Endothelial cell of umbilical vein (primary cell): ENCODE measurements at regions not wholly inside any gene's neighbourhood (a gene's known extent, or its start where the extent isn't known, plus 50 kb on each side); places are given as distances from the start of the nearest gene placed in this dataset.

Experiments
- BruUV-seq: library from RNA; stranded (reverse); fragments of 400-500 nt; replicated peaks from 2 replicates; lab custom pipeline; 2021; lab: Mats Ljungman, UMichigan
- CTCF ChIA-PET: fragments of 300-600, 350-600 bp; sonication (Branson Sonifier 250); formaldehyde crosslinking; loops from one replicate; lab custom pipeline; 2021; ENCODE audit warnings: antibody characterized with exemption, inconsistent platforms; lab: Charles Lee
- POLR2A ChIA-PET: fragments of 300-600, 350-600 bp; sonication (Branson Sonifier 250); formaldehyde crosslinking; loops from one replicate; lab custom pipeline; 2021; ENCODE audit warnings: antibody characterized with exemption, inconsistent platforms; lab: Charles Lee
- DNase-seq: peaks from one replicate; pipeline ENCODE4 v3.0.0-alpha.2; 2011; ENCODE audit warnings: low read depth, low spot score
- FAIRE-seq: peaks from 2 replicates; lab custom pipeline; 2011; peaks lifted over from hg19 to GRCh38; lab: Jason Lieb, UNC
- H2AFZ ChIP-seq: 2 replicates; pipeline ENCODE4 v1.6.0; 2012; ENCODE audit warnings: low read depth, low read length, control low read depth, inconsistent platforms
- H3K27ac ChIP-seq: 2 replicates; pipeline ENCODE4 v1.5.1; 2011; ENCODE audit warnings: low read depth, mild to moderate bottlenecking, control low read depth, low read length, moderate library complexity; ENCODE audit not compliant: insufficient read depth
- H3K27me3 ChIP-seq, 2 experiments: 2 replicates each; pipeline versions ENCODE4 v1.6.0 to v1.6.1; 2011; ENCODE audit warnings: low read length in 2 of 2, mixed read lengths in 1 of 2; ENCODE audit not compliant: control insufficient read depth in 2 of 2, insufficient read depth in 2 of 2
- H3K36me3 ChIP-seq, 2 experiments: 2 replicates in 1 of 2; 3 replicates in 1 of 2; pipeline ENCODE4 v1.5.1; 2011; ENCODE audit warnings: low read length in 2 of 2, mild to moderate bottlenecking in 1 of 2, moderate library complexity in 1 of 2; ENCODE audit not compliant: control insufficient read depth in 2 of 2, insufficient read depth in 2 of 2; ENCODE audit errors: extremely low read depth in 1 of 2
- H3K4me1 ChIP-seq: 3 replicates; pipeline ENCODE4 v1.5.1; 2011; ENCODE audit warnings: mild to moderate bottlenecking, low read length; ENCODE audit not compliant: control insufficient read depth, insufficient read depth; ENCODE audit errors: extremely low read depth
- H3K4me2 ChIP-seq: 2 replicates; pipeline ENCODE4 v1.6.1; 2011; ENCODE audit warnings: low read length, control low read depth, mixed read lengths; ENCODE audit not compliant: insufficient read depth
- H3K4me3 ChIP-seq, 3 experiments: fragments of 200-600 bp in 1 of 3; sonication (generic), shearing (Covaris generic) in 1 of 3; replicated peaks in 1 of 3; 2 replicates each; pipeline ENCODE4 v1.5.1; 2011 to 2016; ENCODE audit warnings: control low read depth in 3 of 3, low read length in 3 of 3, mild to moderate bottlenecking in 2 of 3, inconsistent platforms in 1 of 3, low read depth in 1 of 3, moderate library complexity in 1 of 3; ENCODE audit not compliant: insufficient read depth in 1 of 3
- H3K79me2 ChIP-seq: 2 replicates; pipeline ENCODE4 v1.6.0; 2012; ENCODE audit warnings: low read length, inconsistent platforms; ENCODE audit not compliant: control insufficient read depth, insufficient read depth
- H3K9ac ChIP-seq: replicated peaks from 2 replicates; pipeline ENCODE3; 2011; ENCODE audit warnings: low read length, control low read depth; ENCODE audit not compliant: insufficient read depth; ENCODE audit errors: extremely low read depth
- H3K9me1 ChIP-seq: replicated peaks from 3 replicates; pipeline ENCODE4 v1.6.0; 2011; ENCODE audit warnings: mild to moderate bottlenecking, low read length; ENCODE audit not compliant: control insufficient read depth, insufficient read depth; ENCODE audit errors: extremely low read depth
- H3K9me3 ChIP-seq: replicated peaks from 2 replicates; pipeline ENCODE4 v1.5.1; 2012; ENCODE audit warnings: low read length, inconsistent platforms; ENCODE audit not compliant: control insufficient read depth, insufficient read depth
- H4K20me1 ChIP-seq: replicated peaks from 2 replicates; pipeline ENCODE3; 2011; ENCODE audit warnings: mild to moderate bottlenecking, low read length; ENCODE audit not compliant: control insufficient read depth, insufficient read depth; ENCODE audit errors: extremely low read depth
- EZH2 ChIP-seq: IDR thresholded peaks from 2 replicates; pipeline ENCODE4 v1.6.1; 2012; ENCODE audit warnings: borderline replicate concordance, low read depth, mild to moderate bottlenecking, moderate library complexity, low read length, inconsistent platforms; ENCODE audit not compliant: severe bottlenecking
- FOS ChIP-seq: IDR thresholded peaks from 2 replicates; pipeline ENCODE4 v1.6.1; 2011; ENCODE audit warnings: mild to moderate bottlenecking, low read length, moderate library complexity, borderline replicate concordance; ENCODE audit not compliant: insufficient read depth
- GATA2 ChIP-seq: IDR thresholded peaks from 2 replicates; pipeline ENCODE4 v1.7.0; 2011; ENCODE audit warnings: low read depth, mild to moderate bottlenecking, moderate library complexity, mixed read lengths, low read length; ENCODE audit not compliant: insufficient read length, insufficient read depth
- JUN ChIP-seq: IDR thresholded peaks from 2 replicates; pipeline ENCODE4 v1.6.1; 2011; ENCODE audit warnings: borderline replicate concordance, low read depth; ENCODE audit not compliant: insufficient read length, insufficient read depth
- MYC ChIP-seq: IDR thresholded peaks from one replicate; pipeline ENCODE4 v1.6.1; 2011; ENCODE audit warnings: mild to moderate bottlenecking, low read depth, low read length
- POLR2A ChIP-seq: IDR thresholded peaks from 2 replicates; pipeline ENCODE4 v1.6.1; 2012; ENCODE audit warnings: low read depth, mild to moderate bottlenecking, control low read depth, low read length
- POLR2AphosphoS5 ChIP-seq: IDR thresholded peaks from 2 replicates; pipeline ENCODE4 v1.6.1; 2012; ENCODE audit warnings: low read depth, mild to moderate bottlenecking, control low read depth, low read length, moderate library complexity; ENCODE audit not compliant: insufficient read depth
- dilution Hi-C: fragments of 300-500 bp; cut with MboI; formaldehyde crosslinking; loops from one replicate; pipeline ENCODE4 v1.15.0; 2019; ENCODE audit warnings: low sequenced_read_pairs; ENCODE audit not compliant: extremely low pct_ligation_motif_present
- intact Hi-C: fragments of 100-400 bp; cut with micrococcal nuclease; formaldehyde crosslinking; loops from one replicate; pipeline ENCODE4 v1.10.0; 2022
- TF ChIP-seq, protein P1 (sequence below), 2 donors: IDR thresholded peaks; 1 replicate in 1 of 2; 2 replicates in 1 of 2; pipeline ENCODE4 v1.5.1; 2011; ENCODE audit warnings: low read length in 2 of 2, mild to moderate bottlenecking in 2 of 2, moderate library complexity in 2 of 2, control low read depth in 1 of 2, inconsistent platforms in 1 of 2, low read depth in 1 of 2; ENCODE audit not compliant: insufficient read depth in 1 of 2; ENCODE audit errors: extremely low read depth in 1 of 2
- TF ChIP-seq, protein P2 (sequence below): IDR thresholded peaks from 2 replicates; pipeline ENCODE4 v1.6.1; 2011; ENCODE audit not compliant: insufficient read depth, insufficient read length

DNA sequence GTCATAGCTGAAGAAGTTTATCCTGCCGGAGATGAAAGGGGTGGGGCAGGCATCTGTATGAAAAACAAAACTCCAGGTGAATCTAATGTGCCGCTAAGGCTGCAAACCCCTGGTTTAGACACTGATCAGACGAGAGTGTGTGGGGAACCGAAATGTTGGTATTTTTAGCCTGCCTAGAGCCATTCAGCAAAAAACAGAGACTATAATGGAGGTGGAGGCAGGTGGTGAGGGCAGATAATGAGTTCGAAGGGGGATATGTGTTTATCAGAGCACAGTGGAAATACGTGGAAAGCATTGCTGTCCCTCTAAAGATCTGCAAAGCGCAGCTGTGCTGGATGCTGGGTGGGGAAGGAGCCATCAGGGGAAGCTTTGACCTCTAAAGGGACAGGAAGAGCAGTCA lies 127.5 kb upstream of the WSCD1 start:
- Histone ChIP-seq H2AFZ (no peak overlapping the region), H3K27ac (no peak overlapping the region), H3K36me3 (no peaks in the 10 kb centered on the region), H3K9ac (no peak overlapping the region), H3K9me3 (no peaks in the 10 kb centered on the region), H4K20me1 (no peaks in the 10 kb centered on the region), H3K4me1 (no peaks in the 10 kb centered on the region), H3K27me3 (peaks cover 11 to 14% of the 10 kb centered on the region in 2 experiments), H3K79me2 (no peaks in the 10 kb centered on the region), H3K9me1 (no peaks in the 10 kb centered on the region), H3K4me2 (no peak overlapping the region), H3K4me3 (no peak overlapping the region)
- dilution Hi-C loops (no loop called here), intact Hi-C loops (no loop called here)
- no TSS peak for BruUV-seq
- DNase-seq (no peak), FAIRE-seq (no peak)
- ChIA-PET POLR2A (no interaction called here), CTCF (no interaction called here)
- no peak for TF ChIP-seq FOS
- no peak for TF ChIP-seq MYC
- no peak for TF ChIP-seq POLR2AphosphoS5
- TF ChIP-seq POLR2A: no peak
- TF ChIP-seq GATA2: no peak
- TF ChIP-seq, protein P1, sequence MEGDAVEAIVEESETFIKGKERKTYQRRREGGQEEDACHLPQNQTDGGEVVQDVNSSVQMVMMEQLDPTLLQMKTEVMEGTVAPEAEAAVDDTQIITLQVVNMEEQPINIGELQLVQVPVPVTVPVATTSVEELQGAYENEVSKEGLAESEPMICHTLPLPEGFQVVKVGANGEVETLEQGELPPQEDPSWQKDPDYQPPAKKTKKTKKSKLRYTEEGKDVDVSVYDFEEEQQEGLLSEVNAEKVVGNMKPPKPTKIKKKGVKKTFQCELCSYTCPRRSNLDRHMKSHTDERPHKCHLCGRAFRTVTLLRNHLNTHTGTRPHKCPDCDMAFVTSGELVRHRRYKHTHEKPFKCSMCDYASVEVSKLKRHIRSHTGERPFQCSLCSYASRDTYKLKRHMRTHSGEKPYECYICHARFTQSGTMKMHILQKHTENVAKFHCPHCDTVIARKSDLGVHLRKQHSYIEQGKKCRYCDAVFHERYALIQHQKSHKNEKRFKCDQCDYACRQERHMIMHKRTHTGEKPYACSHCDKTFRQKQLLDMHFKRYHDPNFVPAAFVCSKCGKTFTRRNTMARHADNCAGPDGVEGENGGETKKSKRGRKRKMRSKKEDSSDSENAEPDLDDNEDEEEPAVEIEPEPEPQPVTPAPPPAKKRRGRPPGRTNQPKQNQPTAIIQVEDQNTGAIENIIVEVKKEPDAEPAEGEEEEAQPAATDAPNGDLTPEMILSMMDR (IDR thresholded peaks at IDR 0.05; ENCODE audit: extremely low read depth in 1 of 2, insufficient read depth in 1 of 2, low read depth in 1 of 2, low read length in 2 of 2): no peak
- TF ChIP-seq, protein P2, sequence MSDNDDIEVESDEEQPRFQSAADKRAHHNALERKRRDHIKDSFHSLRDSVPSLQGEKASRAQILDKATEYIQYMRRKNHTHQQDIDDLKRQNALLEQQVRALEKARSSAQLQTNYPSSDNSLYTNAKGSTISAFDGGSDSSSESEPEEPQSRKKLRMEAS: no peak
- TF ChIP-seq EZH2: no peak
- TF ChIP-seq JUN: no peak
